ENCODE measurements at regions not wholly inside any gene's neighbourhood (a gene's known extent, or its start where the extent isn't known, plus 50 kb on each side); places are given as distances from the start of the nearest gene placed in this dataset.

- H3K27ac ChIP-seq (ENCODE audit: low read length), result no peak overlapping the region
- H3K4me3 ChIP-seq (ENCODE audit: low read length), result no peak overlapping the region
- no peaks in the 10 kb centered on the region for H3K9me3 ChIP-seq (ENCODE audit: low read length)
- H3K79me2 ChIP-seq (replicated peaks; ENCODE audit: insufficient read depth, low read length), result no peaks in the 10 kb centered on the region
- H3K27me3 ChIP-seq (ENCODE audit: insufficient read depth, low read depth, low read length), result no peaks in the 10 kb centered on the region
- H2AFZ ChIP-seq (ENCODE audit: low read depth, low read length), result no peak overlapping the region
- no peaks in the 10 kb centered on the region for H3K9me2 ChIP-seq (ENCODE audit: insufficient read depth, low read length)
- H4K20me1 ChIP-seq (ENCODE audit: insufficient read depth), result no peaks in the 10 kb centered on the region
- TF ChIP-seq, protein P1, sequence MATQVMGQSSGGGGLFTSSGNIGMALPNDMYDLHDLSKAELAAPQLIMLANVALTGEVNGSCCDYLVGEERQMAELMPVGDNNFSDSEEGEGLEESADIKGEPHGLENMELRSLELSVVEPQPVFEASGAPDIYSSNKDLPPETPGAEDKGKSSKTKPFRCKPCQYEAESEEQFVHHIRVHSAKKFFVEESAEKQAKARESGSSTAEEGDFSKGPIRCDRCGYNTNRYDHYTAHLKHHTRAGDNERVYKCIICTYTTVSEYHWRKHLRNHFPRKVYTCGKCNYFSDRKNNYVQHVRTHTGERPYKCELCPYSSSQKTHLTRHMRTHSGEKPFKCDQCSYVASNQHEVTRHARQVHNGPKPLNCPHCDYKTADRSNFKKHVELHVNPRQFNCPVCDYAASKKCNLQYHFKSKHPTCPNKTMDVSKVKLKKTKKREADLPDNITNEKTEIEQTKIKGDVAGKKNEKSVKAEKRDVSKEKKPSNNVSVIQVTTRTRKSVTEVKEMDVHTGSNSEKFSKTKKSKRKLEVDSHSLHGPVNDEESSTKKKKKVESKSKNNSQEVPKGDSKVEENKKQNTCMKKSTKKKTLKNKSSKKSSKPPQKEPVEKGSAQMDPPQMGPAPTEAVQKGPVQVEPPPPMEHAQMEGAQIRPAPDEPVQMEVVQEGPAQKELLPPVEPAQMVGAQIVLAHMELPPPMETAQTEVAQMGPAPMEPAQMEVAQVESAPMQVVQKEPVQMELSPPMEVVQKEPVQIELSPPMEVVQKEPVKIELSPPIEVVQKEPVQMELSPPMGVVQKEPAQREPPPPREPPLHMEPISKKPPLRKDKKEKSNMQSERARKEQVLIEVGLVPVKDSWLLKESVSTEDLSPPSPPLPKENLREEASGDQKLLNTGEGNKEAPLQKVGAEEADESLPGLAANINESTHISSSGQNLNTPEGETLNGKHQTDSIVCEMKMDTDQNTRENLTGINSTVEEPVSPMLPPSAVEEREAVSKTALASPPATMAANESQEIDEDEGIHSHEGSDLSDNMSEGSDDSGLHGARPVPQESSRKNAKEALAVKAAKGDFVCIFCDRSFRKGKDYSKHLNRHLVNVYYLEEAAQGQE (IDR thresholded peaks at IDR 0.05; ENCODE audit: borderline replicate concordance), result no peak
- no peak for TF ChIP-seq POLR2AphosphoS5 (IDR thresholded peaks at IDR 0.05)
- no peak for TF ChIP-seq EP300 (conservative IDR thresholded peaks at IDR 0.05; ENCODE audit: poor library complexity, severe bottlenecking)
- TF ChIP-seq MXI1 (conservative IDR thresholded peaks at IDR 0.05; ENCODE audit: poor library complexity, severe bottlenecking), result no peak
- TF ChIP-seq SMC3 (conservative IDR thresholded peaks at IDR 0.05; ENCODE audit: poor library complexity), result no peak
- TF ChIP-seq RAD21 (conservative IDR thresholded peaks at IDR 0.05), result no peak
- no peak for TF ChIP-seq EZH2 (IDR thresholded peaks at IDR 0.05; ENCODE audit: borderline replicate concordance, insufficient read depth, low read length, poor library complexity, severe bottlenecking)
- no peak for TF ChIP-seq TAF1 (IDR thresholded peaks at IDR 0.05; ENCODE audit: low read depth)
- no peak for TF ChIP-seq CTCF (IDR thresholded peaks at IDR 0.05; ENCODE audit: poor library complexity, severe bottlenecking)
- no peak overlapping the region for H3K4me2 ChIP-seq (ENCODE audit: low read length)
- no peak overlapping the region for H3K9ac ChIP-seq (ENCODE audit: low read length)
- no peaks in the 10 kb centered on the region for H3K36me3 ChIP-seq (ENCODE audit: insufficient read depth, low read length)
- no peaks in the 10 kb centered on the region for H3F3A ChIP-seq (ENCODE audit: insufficient read depth, low read length, poor library complexity, severe bottlenecking)
These were observed 56.5 kb upstream of the BACH1 start for GRCh38 chr21:29242201-29242600.

DNA sequence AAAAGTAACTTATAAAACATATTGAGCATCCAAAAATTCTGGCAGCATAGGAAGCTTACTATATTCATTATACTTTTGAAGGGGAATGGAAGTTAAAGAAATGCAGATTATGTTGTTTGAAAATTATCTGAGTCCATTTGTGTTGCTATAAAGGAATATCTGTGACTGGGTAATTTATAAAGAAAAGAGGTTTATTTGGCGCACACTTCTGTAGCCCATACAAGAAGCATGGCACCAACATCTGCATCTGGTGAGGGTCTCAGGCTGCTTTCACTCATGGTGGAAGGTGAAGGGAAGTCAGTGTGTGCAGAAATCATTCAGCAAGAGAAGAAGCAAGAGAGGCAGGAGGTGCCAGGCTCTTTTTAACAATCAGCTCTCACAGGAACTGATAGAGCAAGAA is 55.5 kb upstream of the BACH1 start:
- H3F3A ChIP-seq (ENCODE audit: insufficient read depth, low read length, poor library complexity, severe bottlenecking), result no peaks in the 10 kb centered on the region
- no peak overlapping the region for H3K4me2 ChIP-seq (ENCODE audit: low read length)

More for the DNA sequence above, 55.5 kb upstream of the BACH1 start:
- H3K27ac ChIP-seq (ENCODE audit: low read length), result no peak overlapping the region
- H3K27me3 ChIP-seq (ENCODE audit: insufficient read depth, low read depth, low read length), result no peaks in the 10 kb centered on the region
- H3K9me2 ChIP-seq (ENCODE audit: insufficient read depth, low read length), result no peaks in the 10 kb centered on the region
- H3K79me2 ChIP-seq (replicated peaks; ENCODE audit: insufficient read depth, low read length), result no peaks in the 10 kb centered on the region
- H4K20me1 ChIP-seq (ENCODE audit: insufficient read depth), result no peaks in the 10 kb centered on the region
- H3K9me3 ChIP-seq (ENCODE audit: low read length), result no peaks in the 10 kb centered on the region
- no peaks in the 10 kb centered on the region for H3K36me3 ChIP-seq (ENCODE audit: insufficient read depth, low read length)
- no peak for TF ChIP-seq POLR2AphosphoS5 (IDR thresholded peaks at IDR 0.05)
- TF ChIP-seq, protein P1 (IDR thresholded peaks at IDR 0.05; ENCODE audit: borderline replicate concordance), result no peak
- TF ChIP-seq SMC3 (conservative IDR thresholded peaks at IDR 0.05; ENCODE audit: poor library complexity), result no peak
- TF ChIP-seq TAF1 (IDR thresholded peaks at IDR 0.05; ENCODE audit: low read depth), result no peak
- TF ChIP-seq EP300 (conservative IDR thresholded peaks at IDR 0.05; ENCODE audit: poor library complexity, severe bottlenecking), result no peak
- TF ChIP-seq RAD21 (conservative IDR thresholded peaks at IDR 0.05), result no peak
- no peak for TF ChIP-seq MXI1 (conservative IDR thresholded peaks at IDR 0.05; ENCODE audit: poor library complexity, severe bottlenecking)
- TF ChIP-seq EZH2 (IDR thresholded peaks at IDR 0.05; ENCODE audit: borderline replicate concordance, insufficient read depth, low read length, poor library complexity, severe bottlenecking), result no peak
- TF ChIP-seq CTCF (IDR thresholded peaks at IDR 0.05; ENCODE audit: poor library complexity, severe bottlenecking), result no peak
- H3K9ac ChIP-seq (ENCODE audit: low read length), result no peak overlapping the region
- H2AFZ ChIP-seq (ENCODE audit: low read depth, low read length), result no peak overlapping the region
- H3K4me3 ChIP-seq (ENCODE audit: low read length), result no peak overlapping the region
